ENCODE measurements at regions not wholly inside any gene's neighbourhood (a gene's known extent, or its start where the extent isn't known, plus 50 kb on each side); places are given as distances from the start of the nearest gene placed in this dataset.

- intact Hi-C loops (cut with micrococcal nuclease; ENCODE audit: unreplicated experiment) = no loop called here
- ChIA-PET CTCF (no interaction called here), POLR2A (no interaction called here)
- Histone ChIP-seq H3K9me3 (ENCODE audit: control insufficient read depth, insufficient read depth, low read depth, low read length) (no peaks in the 10 kb centered on the region), H3K4me3 (ENCODE audit: low read depth in 2 of 2, low read length in 2 of 2) (no peak overlapping the region), H3K27me3 (ENCODE audit: control insufficient read depth, insufficient read depth, low read length) (no peaks in the 10 kb centered on the region), H3K36me3 (ENCODE audit: control insufficient read depth, insufficient read depth, low read length) (no peaks in the 10 kb centered on the region), H3K4me1 (ENCODE audit: control insufficient read depth, insufficient read depth, low read length) (no peaks in the 10 kb centered on the region), H3K27ac (ENCODE audit: low read length) (no peak overlapping the region)
- BruUV-seq (replicated peaks) = no TSS peak
- in situ Hi-C loops (cut with HindIII; ENCODE audit: low pct_unique_long_range_greater_than_20kb, low sequenced_read_pairs) = no loop called here
- TF ChIP-seq POLR2AphosphoS5 (IDR thresholded peaks at IDR 0.05; ENCODE audit: low read depth, low read length) (no peak), TCF7L2 (IDR thresholded peaks at IDR 0.05; ENCODE audit: low read depth, low read length) (no peak), SIN3A (IDR thresholded peaks at IDR 0.05; ENCODE audit: borderline replicate concordance, insufficient read depth, low read depth, low read length) (no peak), CTCF (IDR thresholded peaks at IDR 0.05) (no peak), REST (IDR thresholded peaks at IDR 0.05; ENCODE audit: insufficient read depth in 1 of 2, low read depth in 2 of 2, low read length in 1 of 2) (no peak)
- ATAC-seq (no peak), DNase-seq (ENCODE audit: low read depth, low spot score) (no peak)
Measured at GRCh38 chr11:43074810-43075209, 237.0 kb upstream of the API5 start.

- H3K27ac ChIP-seq (ENCODE audit: low read length) = no peak overlapping the region
- H3K27me3 ChIP-seq (ENCODE audit: control insufficient read depth, insufficient read depth, low read length) = no peaks in the 10 kb centered on the region
- intact Hi-C loops (cut with micrococcal nuclease; ENCODE audit: unreplicated experiment) = no loop called here
- in situ Hi-C loops (cut with HindIII; ENCODE audit: low pct_unique_long_range_greater_than_20kb, low sequenced_read_pairs) = no loop called here
- no peak for DNase-seq (ENCODE audit: low read depth, low spot score)
- TF ChIP-seq POLR2AphosphoS5 (IDR thresholded peaks at IDR 0.05; ENCODE audit: low read depth, low read length) (no peak), SIN3A (IDR thresholded peaks at IDR 0.05; ENCODE audit: borderline replicate concordance, insufficient read depth, low read depth, low read length) (no peak), TCF7L2 (IDR thresholded peaks at IDR 0.05; ENCODE audit: low read depth, low read length) (no peak), CTCF (IDR thresholded peaks at IDR 0.05) (no peak), REST (IDR thresholded peaks at IDR 0.05; ENCODE audit: insufficient read depth in 1 of 2, low read depth in 2 of 2, low read length in 1 of 2) (no peak)
- no peak overlapping the region for H3K4me3 ChIP-seq (ENCODE audit: low read depth in 2 of 2, low read length in 2 of 2)
- no TSS peak for BruUV-seq (replicated peaks)
- H3K36me3 ChIP-seq (ENCODE audit: control insufficient read depth, insufficient read depth, low read length) = no peaks in the 10 kb centered on the region
- ChIA-PET CTCF (no interaction called here), POLR2A (no interaction called here)
- no peaks in the 10 kb centered on the region for H3K4me1 ChIP-seq (ENCODE audit: control insufficient read depth, insufficient read depth, low read length)
- ATAC-seq = no peak
- H3K9me3 ChIP-seq (ENCODE audit: control insufficient read depth, insufficient read depth, low read depth, low read length) = no peaks in the 10 kb centered on the region
Measured at GRCh38 chr11:43101113-43101512, 210.7 kb upstream of the API5 start.

Measured in Panc1 (cell line).